CD14-positive monocyte (primary cell): ENCODE measurements at regions not wholly inside any gene's neighbourhood (a gene's known extent, or its start where the extent isn't known, plus 50 kb on each side); places are given as distances from the start of the nearest gene placed in this dataset.
"Not testable (repeated sequence)": the region's sequence is repeated elsewhere in the genome, so short reads cannot be mapped to it uniquely, and the experiment has no call there.

ENCODE experiments used
- DNase-seq, 3 donors: peaks; one replicate each; pipeline ENCODE4 v3.0.0-alpha.2; 2011 to 2022
- H2AFZ ChIP-seq: 2 replicates; pipeline ENCODE4 v1.6.0; 2012; ENCODE audit warnings: mild to moderate bottlenecking, low read depth, low read length, inconsistent platforms; ENCODE audit not compliant: insufficient read depth, poor library complexity, severe bottlenecking
- H3K27ac ChIP-seq, 2 donors: 1 replicate in 1 of 2; 2 replicates in 1 of 2; pipeline ENCODE4 v1.5.1; 2012 to 2013; ENCODE audit warnings: low read length in 2 of 2, control low read depth in 1 of 2, inconsistent platforms in 1 of 2, low read depth in 1 of 2, mild to moderate bottlenecking in 1 of 2
- H3K27me3 ChIP-seq, 2 donors: one replicate each; pipeline versions ENCODE4 v1.6.0 to v1.6.1; 2011 to 2013; ENCODE audit warnings: low read length in 2 of 2; ENCODE audit not compliant: control insufficient read depth in 2 of 2, insufficient read depth in 2 of 2
- H3K36me3 ChIP-seq, 2 donors: replicated peaks in 1 of 2; 1 replicate in 1 of 2; 2 replicates in 1 of 2; pipeline versions ENCODE4 v1.5.1 to v1.6.1; 2012 to 2013; ENCODE audit warnings: low read length in 2 of 2, control low read depth in 1 of 2, inconsistent platforms in 1 of 2, mild to moderate bottlenecking in 1 of 2; ENCODE audit not compliant: insufficient read depth in 2 of 2, control insufficient read depth in 1 of 2
- H3K4me1 ChIP-seq, 2 donors: 1 replicate in 1 of 2; 2 replicates in 1 of 2; pipeline versions ENCODE4 v1.5.1 to v1.6.1; 2012 to 2013; ENCODE audit warnings: low read length in 2 of 2, control low read depth in 1 of 2, inconsistent platforms in 1 of 2, mild to moderate bottlenecking in 1 of 2, moderate library complexity in 1 of 2; ENCODE audit not compliant: insufficient read depth in 2 of 2, control insufficient read depth in 1 of 2
- H3K4me2 ChIP-seq: replicated peaks from 2 replicates; pipeline ENCODE3; 2012; ENCODE audit warnings: low read length, moderate library complexity, mild to moderate bottlenecking; ENCODE audit not compliant: poor library complexity, severe bottlenecking; ENCODE audit errors: extremely low read depth
- H3K4me3 ChIP-seq, 3 experiments: fragments of 200-600 bp in 1 of 3; sonication (generic) in 1 of 3; replicated peaks in 1 of 3; 1 replicate in 2 of 3; 2 replicates in 1 of 3; pipeline ENCODE4 v1.5.1; 2011 to 2013; ENCODE audit warnings: low read length in 3 of 3, mild to moderate bottlenecking in 3 of 3, control low read depth in 2 of 3, low read depth in 2 of 3, inconsistent platforms in 1 of 3, moderate library complexity in 1 of 3
- H3K79me2 ChIP-seq: 2 replicates; pipeline ENCODE4 v1.6.0; 2012; ENCODE audit warnings: mild to moderate bottlenecking, control low read depth, inconsistent platforms, low read length, moderate library complexity; ENCODE audit not compliant: insufficient read depth
- H3K9ac ChIP-seq: 2 replicates; pipeline ENCODE4 v1.6.0; 2017; ENCODE audit warnings: low read length, mild to moderate bottlenecking; ENCODE audit not compliant: insufficient read depth, poor library complexity, severe bottlenecking
- H3K9me3 ChIP-seq, 2 donors: replicated peaks in 1 of 2; 1 replicate in 1 of 2; 2 replicates in 1 of 2; pipeline versions ENCODE4 v1.5.1 to v1.6.1; 2012 to 2013; ENCODE audit warnings: low read length in 2 of 2, control low read depth in 1 of 2; ENCODE audit not compliant: control insufficient read depth in 1 of 2, insufficient read depth in 1 of 2
- H4K20me1 ChIP-seq: 2 replicates; pipeline ENCODE4 v1.6.0; 2012; ENCODE audit warnings: mild to moderate bottlenecking, low read length, control low read depth, moderate library complexity; ENCODE audit not compliant: insufficient read depth
- H3K27ac Mint-ChIP-seq, 7 donors: one replicate each; pipeline ENCODE4 v1.8.0; 2020; ENCODE audit warnings: mild to moderate bottlenecking in 7 of 7, mixed read lengths in 7 of 7, moderate library complexity in 6 of 7, inconsistent platforms in 2 of 7
- H3K27me3 Mint-ChIP-seq, 3 donors: one replicate each; pipeline ENCODE4 v1.8.0; 2021 to 2022; ENCODE audit warnings: low read depth in 3 of 3, mild to moderate bottlenecking in 3 of 3, mixed read lengths in 3 of 3, moderate library complexity in 3 of 3, inconsistent platforms in 1 of 3
- H3K36me3 Mint-ChIP-seq, 2 donors: one replicate each; pipeline ENCODE4 v1.8.0; 2020; ENCODE audit warnings: mixed read lengths in 2 of 2, inconsistent platforms in 1 of 2, mild to moderate bottlenecking in 1 of 2
- H3K4me1 Mint-ChIP-seq: one replicate; pipeline ENCODE4 v1.8.0; 2020; ENCODE audit warnings: mild to moderate bottlenecking, mixed read lengths
- H3K4me3 Mint-ChIP-seq, 2 donors: one replicate each; pipeline ENCODE4 v1.8.0; 2020; ENCODE audit warnings: mild to moderate bottlenecking in 2 of 2, mixed read lengths in 2 of 2, moderate library complexity in 1 of 2
- H3K9me3 Mint-ChIP-seq, 7 donors: one replicate each; pipeline ENCODE4 v1.8.0; 2020 to 2022; ENCODE audit warnings: mixed read lengths in 7 of 7, mild to moderate bottlenecking in 6 of 7, moderate library complexity in 6 of 7, inconsistent platforms in 2 of 7
- CTCF ChIP-seq: fragments of 200-600 bp; IDR thresholded peaks from one replicate; pipeline ENCODE4 v1.8.0; 2022; ENCODE audit warnings: antibody characterized with exemption, mild to moderate bottlenecking
- WGBS: methylation state at CpG from one replicate; pipeline ENCODE4 v1.1.5; 2013; ENCODE audit warnings: missing lambda C conversion rate; ENCODE audit not compliant: insufficient coverage; 5-methylcytosine and 5-hydroxymethylcytosine counted together
- intact Hi-C, 2 donors: fragments of 100-400 bp; cut with micrococcal nuclease; formaldehyde crosslinking; loops; one replicate each; pipeline versions ENCODE4 v1.15.0 to v1.15.1; 2023

GRCh38 chr1:68770817-68771216 lies 273.9 kb upstream of the DEPDC1 start:
- no peaks in the 10 kb centered on the region for H3K4me1 Mint-ChIP-seq
- no CpG with 5 or more reads among the region's 3 CpGs for WGBS

GRCh38 chr1:68777851-68778250 lies 281.0 kb upstream of the DEPDC1 start:
- H3K4me1 Mint-ChIP-seq, result no peaks in the 10 kb centered on the region
- Histone ChIP-seq H4K20me1 (no peaks in the 10 kb centered on the region), H3K9ac (no peak overlapping the region), H3K4me2 (no peak overlapping the region), H3K79me2 (no peaks in the 10 kb centered on the region), H3K9me3 (peaks cover 6 to 8% of the 10 kb centered on the region in 2 donors), H3K27me3 (no peaks in the 10 kb centered on the region), H3K27ac (no peak overlapping the region), H3K4me1 (no peaks in the 10 kb centered on the region), H2AFZ (no peak overlapping the region), H3K4me3 (no peak overlapping the region), H3K36me3 (no peaks in the 10 kb centered on the region)
- DNase-seq, result no peak
- no peak overlapping the region for H3K27ac Mint-ChIP-seq
- intact Hi-C loops, result no loop called here
- no peak overlapping the region for H3K4me3 Mint-ChIP-seq
- no peaks in the 10 kb centered on the region for H3K36me3 Mint-ChIP-seq
- no CpG with 5 or more reads among the region's 3 CpGs for WGBS
- TF ChIP-seq CTCF, result no peak
- no peaks in the 10 kb centered on the region for H3K27me3 Mint-ChIP-seq
- H3K9me3 Mint-ChIP-seq, result peaks cover 3 to 16% (median 10%) of the 10 kb centered on the region in 7 donors

More at GRCh38 chr1:68770817-68771216, 273.9 kb upstream of the DEPDC1 start:
- no peak overlapping the region for H3K27ac ChIP-seq
- H3K9ac ChIP-seq, result no peak overlapping the region
- no peaks in the 10 kb centered on the region for H3K79me2 ChIP-seq
- no peak overlapping the region for H2AFZ ChIP-seq
- H3K27me3 ChIP-seq, result no peaks in the 10 kb centered on the region
- H3K27ac Mint-ChIP-seq, result no peak overlapping the region
- DNase-seq, result no peak
- peaks cover 0 to 2% (median 0%) of the 10 kb centered on the region in 3 donors for H3K27me3 Mint-ChIP-seq
- no peaks in the 10 kb centered on the region for H4K20me1 ChIP-seq
- no peaks in the 10 kb centered on the region for H3K36me3 Mint-ChIP-seq
- no peak overlapping the region for H3K4me2 ChIP-seq
- no peak for TF ChIP-seq CTCF
- intact Hi-C loops, result no loop called here
- no peaks in the 10 kb centered on the region for H3K36me3 ChIP-seq
- H3K4me3 ChIP-seq, result no peak overlapping the region
- H3K9me3 ChIP-seq, result no peaks in the 10 kb centered on the region
- H3K4me1 ChIP-seq, result no peaks in the 10 kb centered on the region
- peaks cover 0 to 5% (median 2%) of the 10 kb centered on the region in 7 donors for H3K9me3 Mint-ChIP-seq
- H3K4me3 Mint-ChIP-seq, result no peak overlapping the region

- H3K79me2 ChIP-seq, H4K20me1 ChIP-seq, H3K27ac Mint-ChIP-seq, H3K27me3 ChIP-seq, H3K4me1 Mint-ChIP-seq, H3K4me2 ChIP-seq, H3K4me3 Mint-ChIP-seq, H3K27ac ChIP-seq, H3K36me3 ChIP-seq, H2AFZ ChIP-seq, H3K9ac ChIP-seq, DNase-seq, H3K27me3 Mint-ChIP-seq, H3K36me3 Mint-ChIP-seq, H3K4me1 ChIP-seq, H3K9me3 ChIP-seq, intact Hi-C loops, H3K4me3 ChIP-seq: not testable (repeated sequence)
- H3K9me3 Mint-ChIP-seq, result peaks cover 3 to 15% (median 10%) of the 10 kb centered on the region in 7 donors
- WGBS, result no CpG with 5 or more reads among the region's 1 CpG
These were observed 283.0 kb upstream of the DEPDC1 start for GRCh38 chr1:68779841-68780240.
